ENCODE measurements at regions not wholly inside any gene's neighbourhood (a gene's known extent, or its start where the extent isn't known, plus 50 kb on each side); places are given as distances from the start of the nearest gene placed in this dataset.
A peak's percentile ranks its signal among the peaks of the same experiment; 100 is the strongest.

DNA sequence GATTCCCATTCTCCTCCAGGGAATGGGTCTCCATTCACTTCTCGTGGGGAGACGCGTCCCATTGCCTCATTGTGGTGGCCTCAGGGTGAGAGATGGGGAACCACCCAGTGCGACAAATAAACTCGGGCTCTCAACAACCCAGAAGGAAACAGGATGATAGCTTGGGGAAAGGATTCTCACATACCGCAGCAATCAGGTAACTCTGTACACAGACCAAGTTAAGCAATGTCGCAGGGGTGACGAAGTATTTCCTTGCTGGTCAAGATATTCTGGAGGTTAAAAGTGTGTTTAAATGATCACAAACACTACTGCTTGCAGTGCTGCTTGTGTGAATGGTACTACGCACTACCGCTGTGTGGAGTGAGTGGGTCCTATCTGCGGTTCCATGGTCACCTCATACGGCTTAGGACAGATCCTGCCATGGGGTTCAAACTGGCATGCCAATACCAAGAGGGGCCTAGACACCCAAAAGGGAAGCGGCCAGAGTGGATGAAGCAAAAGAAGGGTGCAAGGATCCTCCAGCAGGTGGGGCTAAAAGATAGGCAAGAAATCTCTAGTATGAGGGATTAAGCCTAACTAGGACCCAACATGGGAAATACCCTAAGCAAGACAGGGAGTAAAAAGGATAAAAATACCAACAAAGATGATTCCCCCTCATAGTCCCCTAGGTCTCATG, 143.8 kb upstream of the TMEM106B start:
- WGBS, 4 donors = 63 to 76% (median 74%) methylated on average over 12 to 13 of the region's 13 CpGs
- peak; percentile 49 to 81 (median 57) for DNase-seq
- Histone ChIP-seq H3K4me3 (no peak overlapping the region), H3K27me3 (no peaks in the 10 kb centered on the region), H3K4me1 (replicated peaks in 1 of 2) (no peaks in the 10 kb centered on the region), H3K9me3 (replicated peaks in 1 of 3) (no peaks in the 10 kb centered on the region), H3K27ac (no peak overlapping the region), H3K36me3 (replicated peaks in 1 of 2) (no peaks in the 10 kb centered on the region)
- intact Hi-C loops (cut with DNase I) = loop anchor here (2.0 to 5.0 kb wide), 2 partner anchors 256 to 260 kb away; no protein-coding TSS in a partner anchor
- TF ChIP-seq, protein P1, sequence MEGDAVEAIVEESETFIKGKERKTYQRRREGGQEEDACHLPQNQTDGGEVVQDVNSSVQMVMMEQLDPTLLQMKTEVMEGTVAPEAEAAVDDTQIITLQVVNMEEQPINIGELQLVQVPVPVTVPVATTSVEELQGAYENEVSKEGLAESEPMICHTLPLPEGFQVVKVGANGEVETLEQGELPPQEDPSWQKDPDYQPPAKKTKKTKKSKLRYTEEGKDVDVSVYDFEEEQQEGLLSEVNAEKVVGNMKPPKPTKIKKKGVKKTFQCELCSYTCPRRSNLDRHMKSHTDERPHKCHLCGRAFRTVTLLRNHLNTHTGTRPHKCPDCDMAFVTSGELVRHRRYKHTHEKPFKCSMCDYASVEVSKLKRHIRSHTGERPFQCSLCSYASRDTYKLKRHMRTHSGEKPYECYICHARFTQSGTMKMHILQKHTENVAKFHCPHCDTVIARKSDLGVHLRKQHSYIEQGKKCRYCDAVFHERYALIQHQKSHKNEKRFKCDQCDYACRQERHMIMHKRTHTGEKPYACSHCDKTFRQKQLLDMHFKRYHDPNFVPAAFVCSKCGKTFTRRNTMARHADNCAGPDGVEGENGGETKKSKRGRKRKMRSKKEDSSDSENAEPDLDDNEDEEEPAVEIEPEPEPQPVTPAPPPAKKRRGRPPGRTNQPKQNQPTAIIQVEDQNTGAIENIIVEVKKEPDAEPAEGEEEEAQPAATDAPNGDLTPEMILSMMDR (IDR thresholded peaks at IDR 0.05) = peak; percentile 49 to 84 (median 74)
- no peak for TF ChIP-seq POLR2A (IDR thresholded peaks at IDR 0.05)

DNA sequence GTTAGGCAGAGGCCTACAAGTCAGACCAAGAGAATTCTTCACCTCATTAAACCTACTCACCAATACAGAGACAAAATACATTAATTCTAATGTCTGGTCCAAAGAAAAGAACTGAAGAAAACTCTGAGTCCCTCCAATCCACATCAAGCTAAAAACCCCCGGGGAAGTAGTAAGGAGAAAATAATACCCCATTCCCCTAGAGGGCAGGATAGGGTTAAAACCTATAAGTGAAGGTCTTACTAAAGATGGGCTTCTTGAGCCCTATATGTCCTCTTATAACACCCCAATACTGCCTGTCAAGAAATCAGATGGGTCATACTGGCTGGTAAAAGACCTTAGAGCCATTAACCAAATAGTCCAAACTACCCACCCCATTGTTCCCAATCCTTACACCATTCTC, 141.3 kb upstream of the TMEM106B start:
- Histone ChIP-seq H3K36me3 (replicated peaks in 1 of 2) (no peaks in the 10 kb centered on the region), H3K4me1 (replicated peaks in 1 of 2) (no peaks in the 10 kb centered on the region), H3K27ac (no peak overlapping the region), H3K27me3 (no peaks in the 10 kb centered on the region), H3K9me3 (replicated peaks in 1 of 3) (no peaks in the 10 kb centered on the region), H3K4me3 (no peak overlapping the region)
- 40 to 96% (median 87%) methylated on average over 1 of the region's 1 CpG for WGBS, 4 donors
- DNase-seq = no peak
- intact Hi-C loops (cut with DNase I) = loop anchor here in 1 of 2 donors (5.0 kb wide), 1 partner anchor 258 kb away; no protein-coding TSS in a partner anchor
- TF ChIP-seq POLR2A (IDR thresholded peaks at IDR 0.05) = no peak
- TF ChIP-seq, protein P1 (IDR thresholded peaks at IDR 0.05) = no peak

DNA sequence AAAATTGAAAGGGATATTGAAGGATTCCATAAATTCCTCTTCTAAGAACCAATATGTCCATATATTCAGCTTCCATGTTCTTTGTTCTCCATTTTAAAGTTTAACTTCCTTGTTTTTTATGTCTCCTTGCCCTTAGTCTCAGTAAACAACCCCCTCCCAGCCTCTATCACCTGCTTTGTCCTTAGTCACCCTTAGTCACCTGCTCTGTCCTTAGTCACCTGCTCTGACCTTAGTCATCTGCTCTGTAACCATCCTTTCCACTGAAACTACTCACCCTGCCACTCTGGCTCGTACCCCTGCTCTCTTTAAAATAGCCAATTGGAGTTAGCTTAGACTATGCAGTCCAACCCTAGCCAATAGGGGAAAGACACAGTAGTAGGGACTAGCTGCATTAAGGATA, 136.2 kb upstream of the TMEM106B start:
- WGBS, 4 donors = 78 to 97% (median 86%) methylated on average over 1 of the region's 1 CpG
- H3K36me3 ChIP-seq (replicated peaks in 1 of 2) = no peaks in the 10 kb centered on the region
- H3K9me3 ChIP-seq (replicated peaks in 1 of 3) = no peaks in the 10 kb centered on the region
- no peak overlapping the region for H3K4me3 ChIP-seq
- no peak for DNase-seq
- no peaks in the 10 kb centered on the region for H3K4me1 ChIP-seq (replicated peaks in 1 of 2)
- intact Hi-C loops (cut with DNase I) = no loop called here
- TF ChIP-seq POLR2A (IDR thresholded peaks at IDR 0.05) = no peak
- TF ChIP-seq, protein P1 (IDR thresholded peaks at IDR 0.05) = no peak
- no peaks in the 10 kb centered on the region for H3K27me3 ChIP-seq
- no peak overlapping the region for H3K27ac ChIP-seq

DNA sequence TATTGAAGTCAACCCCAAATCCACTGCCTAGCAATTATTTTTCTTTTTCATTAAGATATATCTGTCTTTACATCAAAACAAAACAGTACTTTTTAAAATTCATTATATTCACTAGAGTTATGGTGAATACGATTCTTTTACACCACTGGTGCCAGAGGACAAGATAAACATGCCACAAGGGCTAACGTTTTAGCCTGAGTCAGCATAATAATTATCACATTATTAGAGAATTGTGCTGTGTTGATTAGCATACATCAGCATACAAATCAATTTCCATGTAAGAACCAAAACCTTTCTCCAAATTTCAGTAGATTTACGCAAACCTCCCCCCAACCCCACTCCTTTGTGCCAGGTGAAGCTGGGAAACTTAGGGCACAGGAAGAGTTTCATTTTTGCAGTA, 131.1 kb upstream of the TMEM106B start:
- H3K36me3 ChIP-seq (replicated peaks in 1 of 2) = no peaks in the 10 kb centered on the region
- no peaks in the 10 kb centered on the region for H3K9me3 ChIP-seq (replicated peaks in 1 of 3)
- no peak overlapping the region for H3K4me3 ChIP-seq
- H3K4me1 ChIP-seq (replicated peaks in 1 of 2) = no peaks in the 10 kb centered on the region
- TF ChIP-seq POLR2A (IDR thresholded peaks at IDR 0.05) = no peak
- TF ChIP-seq, protein P1 (IDR thresholded peaks at IDR 0.05) = no peak
- intact Hi-C loops (cut with DNase I) = no loop called here
- 64 to 68% (median 66%) methylated on average over 3 of the region's 3 CpGs for WGBS, 4 donors
- H3K27ac ChIP-seq = no peak overlapping the region
- DNase-seq = no peak
- H3K27me3 ChIP-seq = no peaks in the 10 kb centered on the region

All from adrenal gland (tissue), 9 donors.